Stimulated activated memory B cell treated with anti-CD40 and anti-IgM and Interleukin-4, amounts not matched to agents 10 μg/mL and 1 μg/mL and 100 μg/mL, for 72 hours (primary cell): ENCODE measurements at regions not wholly inside any gene's neighbourhood (a gene's known extent, or its start where the extent isn't known, plus 50 kb on each side); places are given as distances from the start of the nearest gene placed in this dataset.
"Not testable (repeated sequence)": the region's sequence is repeated elsewhere in the genome, so short reads cannot be mapped to it uniquely, and the experiment has no call there.

Experiments used
- ATAC-seq: fragments of 150-1000 bp; cut with Tn5 transposase; 2 replicates; pipeline ENCODE4 v1.10.0; 2021
- H3K27ac Mint-ChIP-seq: one replicate; pipeline ENCODE4 v1.8.0; 2022; ENCODE audit warnings: mild to moderate bottlenecking, mixed read lengths
- H3K27me3 Mint-ChIP-seq: one replicate; pipeline ENCODE4 v1.8.0; 2022; ENCODE audit warnings: mixed read lengths
- H3K36me3 Mint-ChIP-seq: one replicate; pipeline ENCODE4 v1.8.0; 2022; ENCODE audit warnings: mixed read lengths
- H3K4me1 Mint-ChIP-seq: one replicate; pipeline ENCODE4 v1.8.0; 2022; ENCODE audit warnings: mixed read lengths
- H3K4me3 Mint-ChIP-seq: one replicate; pipeline ENCODE4 v1.8.0; 2022; ENCODE audit warnings: mild to moderate bottlenecking, moderate library complexity, mixed read lengths
- H3K9me3 Mint-ChIP-seq: one replicate; pipeline ENCODE4 v1.8.0; 2022; ENCODE audit warnings: mixed read lengths

GRCh38 chr2:87453965-87454364 is 293.9 kb upstream of the PLGLB2 start:
- not testable (repeated sequence) for ATAC-seq, H3K4me1 Mint-ChIP-seq, H3K27ac Mint-ChIP-seq, H3K27me3 Mint-ChIP-seq, H3K9me3 Mint-ChIP-seq, H3K4me3 Mint-ChIP-seq, H3K36me3 Mint-ChIP-seq

DNA sequence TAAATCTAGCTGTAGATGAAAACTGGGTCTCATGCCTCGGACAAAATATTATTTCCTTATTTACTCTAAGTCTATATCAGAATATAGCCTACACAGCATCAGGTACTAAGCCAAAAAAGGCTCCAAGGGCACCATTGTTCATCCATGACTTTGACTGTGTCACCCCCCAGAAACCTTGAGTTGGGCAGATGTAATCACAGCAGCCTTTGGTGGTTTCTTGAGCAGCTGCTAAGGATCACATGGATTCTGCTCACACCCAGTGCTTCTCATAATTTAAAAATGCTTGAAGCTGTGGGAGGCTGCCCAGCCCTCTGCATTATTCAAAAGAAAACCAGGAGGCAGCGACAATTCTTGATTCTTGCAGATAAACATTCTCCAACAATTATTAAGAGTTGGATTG is 293.5 kb upstream of the PLGLB2 start:
- not testable (repeated sequence) for H3K4me1 Mint-ChIP-seq, H3K36me3 Mint-ChIP-seq, H3K27ac Mint-ChIP-seq, H3K27me3 Mint-ChIP-seq, H3K4me3 Mint-ChIP-seq, ATAC-seq, H3K9me3 Mint-ChIP-seq

DNA sequence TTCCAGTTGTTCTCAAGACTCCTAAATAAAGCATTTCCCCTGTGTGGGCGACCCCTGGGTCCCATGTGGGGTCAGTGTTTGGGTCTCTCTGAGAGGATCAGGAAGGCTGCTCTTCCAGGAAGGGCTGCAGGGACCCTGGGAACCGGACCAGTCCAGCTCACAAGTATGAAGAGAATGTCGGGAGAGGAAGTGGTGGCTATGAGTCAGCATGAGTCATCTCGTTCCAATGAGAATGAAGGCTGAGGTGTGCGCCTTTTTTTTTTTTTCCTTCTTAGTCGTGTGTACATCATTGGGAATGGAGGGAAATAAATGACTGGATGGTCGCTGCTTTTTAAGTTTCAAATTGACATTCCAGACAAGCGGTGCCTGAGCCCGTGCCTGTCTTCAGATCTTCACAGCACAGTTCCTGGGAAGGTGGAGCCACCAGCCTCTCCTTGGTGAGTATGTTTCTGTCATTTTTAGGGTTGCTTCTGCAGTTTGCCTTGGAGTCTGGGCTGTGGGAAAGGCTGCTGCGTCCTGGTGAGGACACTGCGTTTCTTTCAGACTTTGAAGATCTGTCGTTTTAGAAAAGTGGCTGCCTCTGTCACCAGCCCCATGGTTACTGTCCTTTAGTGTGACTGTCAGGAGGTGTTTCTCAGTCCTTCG is 292.6 kb upstream of the PLGLB2 start:
- not testable (repeated sequence) for H3K27me3 Mint-ChIP-seq, H3K36me3 Mint-ChIP-seq, H3K27ac Mint-ChIP-seq, H3K4me1 Mint-ChIP-seq, H3K9me3 Mint-ChIP-seq
- peak; percentile 57 for ATAC-seq
- H3K4me3 Mint-ChIP-seq = peak overlapping the region; percentile 60

- not testable (repeated sequence) for H3K4me1 Mint-ChIP-seq, H3K27me3 Mint-ChIP-seq, H3K4me3 Mint-ChIP-seq, H3K9me3 Mint-ChIP-seq, H3K36me3 Mint-ChIP-seq
- H3K27ac Mint-ChIP-seq = peak overlapping the region; percentile 72
- peak; percentile 65 for ATAC-seq
These were observed 292.0 kb upstream of the PLGLB2 start for GRCh38 chr2:87455854-87456249.

GRCh38 chr2:87456477-87457128 is 291.3 kb upstream of the PLGLB2 start:
- not testable (repeated sequence) for H3K36me3 Mint-ChIP-seq, H3K9me3 Mint-ChIP-seq, H3K27me3 Mint-ChIP-seq, H3K4me1 Mint-ChIP-seq
- ATAC-seq = peak; percentile 76
- Mint-ChIP-seq H3K27ac (peak overlapping the region; percentile 72), H3K4me3 (peak overlapping the region; percentile 67)

DNA sequence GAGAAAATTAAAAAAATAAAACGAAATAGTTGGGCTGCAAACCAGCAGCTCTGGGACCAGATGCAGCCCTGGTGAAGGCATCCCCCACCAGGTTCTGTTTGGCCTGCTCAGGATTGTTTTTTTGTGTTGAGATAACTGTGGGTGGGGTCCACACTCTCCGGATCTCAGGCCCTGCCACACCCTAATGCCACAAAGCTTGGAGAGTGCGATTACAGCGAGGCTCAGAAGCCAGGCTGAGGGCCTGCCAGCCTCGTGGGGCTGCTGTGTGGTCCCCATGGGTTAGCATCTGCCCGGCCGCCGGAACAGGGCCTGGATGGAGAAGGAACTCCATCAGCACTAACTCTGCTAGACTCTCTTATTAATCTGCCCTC is 290.8 kb upstream of the PLGLB2 start:
- not testable (repeated sequence) for H3K27ac Mint-ChIP-seq, H3K27me3 Mint-ChIP-seq
- ATAC-seq = peak; percentile 39

DNA sequence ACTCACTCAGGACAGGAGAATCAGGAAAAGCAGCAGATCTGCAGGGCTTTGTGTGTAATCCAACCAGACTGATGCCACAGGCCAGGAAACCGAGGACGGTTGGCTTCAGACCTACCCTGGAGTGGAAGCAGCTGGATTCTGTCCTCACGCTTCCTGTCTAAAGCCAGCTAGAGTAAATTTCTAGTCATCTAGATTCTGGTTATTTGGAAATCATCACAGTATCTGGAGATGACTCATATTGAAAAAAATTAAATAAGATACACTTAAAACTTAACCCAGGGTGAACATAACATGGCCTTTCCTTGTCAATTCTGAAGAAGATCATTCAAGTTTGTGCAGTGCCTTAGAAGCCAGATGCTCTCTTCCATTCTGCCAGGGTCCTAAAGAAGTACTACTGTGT is 288.9 kb upstream of the PLGLB2 start:
- not testable (repeated sequence) for H3K9me3 Mint-ChIP-seq, H3K27me3 Mint-ChIP-seq, H3K36me3 Mint-ChIP-seq, H3K4me1 Mint-ChIP-seq
- H3K4me3 Mint-ChIP-seq = peak overlapping the region; percentile 44
- H3K27ac Mint-ChIP-seq = peak overlapping the region; percentile 46
- ATAC-seq = peak; percentile 44

More for the DNA sequence above, 290.8 kb upstream of the PLGLB2 start:
- H3K36me3 Mint-ChIP-seq, H3K4me1 Mint-ChIP-seq, H3K4me3 Mint-ChIP-seq, H3K9me3 Mint-ChIP-seq: not testable (repeated sequence)

- not testable (repeated sequence) for H3K36me3 Mint-ChIP-seq, H3K4me3 Mint-ChIP-seq, H3K27ac Mint-ChIP-seq, H3K9me3 Mint-ChIP-seq, H3K4me1 Mint-ChIP-seq, ATAC-seq, H3K27me3 Mint-ChIP-seq
These were observed 287.8 kb upstream of the PLGLB2 start for GRCh38 chr2:87460104-87460503.

DNA sequence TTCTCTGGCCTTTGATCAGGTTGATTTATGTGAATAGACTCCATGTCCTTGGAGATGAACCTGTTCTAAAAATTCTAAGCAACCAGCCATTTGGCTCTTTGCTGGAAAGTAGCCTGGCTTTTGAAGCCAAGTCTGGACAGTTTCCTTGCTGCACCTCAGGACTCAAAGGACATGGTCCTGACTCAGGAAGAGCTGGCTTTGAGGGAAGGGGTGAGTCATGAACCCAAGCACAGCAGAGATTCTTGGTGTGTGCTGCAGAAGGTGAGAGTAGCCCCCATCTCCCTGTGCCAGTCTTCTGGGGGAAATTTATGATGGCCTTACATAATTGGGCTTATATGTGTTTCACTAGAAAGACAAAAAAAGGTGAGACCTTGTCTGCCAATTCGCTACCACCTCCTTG is 287.2 kb upstream of the PLGLB2 start:
- not testable (repeated sequence) for H3K9me3 Mint-ChIP-seq

DNA sequence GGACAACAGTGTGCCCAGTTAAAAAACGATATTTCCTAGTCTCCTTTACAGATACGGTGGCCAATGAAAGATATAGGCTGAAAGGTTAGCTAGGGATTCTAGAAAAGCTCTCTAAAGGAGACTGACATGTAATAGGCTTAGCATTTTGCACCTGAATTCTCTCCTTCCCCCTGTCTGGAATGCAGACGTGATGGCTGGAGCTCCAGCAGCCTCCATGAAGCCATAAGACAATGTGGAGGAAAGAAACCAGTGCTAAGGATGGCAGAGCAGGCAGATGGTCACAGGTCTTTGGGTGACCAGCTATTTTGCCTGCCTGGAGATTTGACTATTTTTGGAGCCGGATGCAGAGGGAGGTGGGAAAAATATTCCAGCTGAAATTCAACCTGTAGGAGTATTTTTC is 286.2 kb upstream of the PLGLB2 start:
- H3K4me1 Mint-ChIP-seq, H3K9me3 Mint-ChIP-seq, H3K36me3 Mint-ChIP-seq, H3K27me3 Mint-ChIP-seq, ATAC-seq, H3K27ac Mint-ChIP-seq, H3K4me3 Mint-ChIP-seq: not testable (repeated sequence)

More for the DNA sequence above, 287.2 kb upstream of the PLGLB2 start:
- H3K36me3 Mint-ChIP-seq, ATAC-seq, H3K4me3 Mint-ChIP-seq, H3K4me1 Mint-ChIP-seq, H3K27ac Mint-ChIP-seq, H3K27me3 Mint-ChIP-seq: not testable (repeated sequence)

- Mint-ChIP-seq H3K4me1 (peaks cover 22% of the 10 kb centered on the region), H3K27ac (peak overlapping the region; percentile 70)
- not testable (repeated sequence) for H3K27me3 Mint-ChIP-seq, H3K4me3 Mint-ChIP-seq, ATAC-seq, H3K36me3 Mint-ChIP-seq, H3K9me3 Mint-ChIP-seq
These were observed 283.7 kb upstream of the PLGLB2 start for GRCh38 chr2:87464219-87464618.

- not testable (repeated sequence) for H3K27me3 Mint-ChIP-seq, H3K4me3 Mint-ChIP-seq, H3K36me3 Mint-ChIP-seq, H3K9me3 Mint-ChIP-seq, ATAC-seq
- peak overlapping the region; percentile 46 for H3K27ac Mint-ChIP-seq
- H3K4me1 Mint-ChIP-seq = peaks cover 27% of the 10 kb centered on the region
These were observed 282.2 kb upstream of the PLGLB2 start for GRCh38 chr2:87465730-87466129.

- H3K27me3 Mint-ChIP-seq, H3K36me3 Mint-ChIP-seq, H3K4me3 Mint-ChIP-seq, H3K9me3 Mint-ChIP-seq: not testable (repeated sequence)
- Mint-ChIP-seq H3K27ac (peak overlapping the region; percentile 40), H3K4me1 (peaks cover 34% of the 10 kb centered on the region)
- peak; percentile 76 for ATAC-seq
These were observed 281.2 kb upstream of the PLGLB2 start for GRCh38 chr2:87466591-87467120.

DNA sequence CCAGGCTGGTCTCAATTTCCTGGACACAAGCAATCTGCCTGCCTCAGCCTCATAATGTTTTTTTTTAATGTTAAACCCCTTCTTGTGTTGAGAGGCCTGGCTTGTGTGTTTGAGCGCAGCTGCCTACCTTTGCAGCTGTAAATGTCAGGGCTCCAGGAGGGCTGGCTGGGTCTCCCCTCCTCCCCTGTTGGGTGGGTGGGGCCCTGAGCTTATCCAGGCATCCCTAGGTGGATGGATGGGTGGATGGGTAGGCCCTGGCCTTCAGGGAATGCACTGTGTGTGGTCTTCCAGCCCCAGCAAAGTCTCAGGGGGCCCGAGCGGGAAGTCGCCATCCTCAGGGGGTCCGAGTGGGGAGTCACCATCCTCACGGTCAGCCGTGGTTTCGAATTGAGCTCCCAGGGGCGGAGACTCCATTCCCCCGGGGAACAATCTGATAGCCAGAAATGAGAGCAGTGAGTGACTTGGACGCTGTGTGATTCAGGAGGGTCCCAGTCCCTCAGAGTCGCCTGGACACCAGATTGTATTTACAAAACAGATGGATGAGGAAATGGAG is 279.4 kb upstream of the PLGLB2 start:
- ATAC-seq = peak; percentile 2
- Mint-ChIP-seq H3K4me3 (peak overlapping the region; percentile 54), H3K27ac (peak overlapping the region; percentile 99), H3K4me1 (peaks cover 34% of the 10 kb centered on the region)
- H3K9me3 Mint-ChIP-seq, H3K36me3 Mint-ChIP-seq, H3K27me3 Mint-ChIP-seq: not testable (repeated sequence)

DNA sequence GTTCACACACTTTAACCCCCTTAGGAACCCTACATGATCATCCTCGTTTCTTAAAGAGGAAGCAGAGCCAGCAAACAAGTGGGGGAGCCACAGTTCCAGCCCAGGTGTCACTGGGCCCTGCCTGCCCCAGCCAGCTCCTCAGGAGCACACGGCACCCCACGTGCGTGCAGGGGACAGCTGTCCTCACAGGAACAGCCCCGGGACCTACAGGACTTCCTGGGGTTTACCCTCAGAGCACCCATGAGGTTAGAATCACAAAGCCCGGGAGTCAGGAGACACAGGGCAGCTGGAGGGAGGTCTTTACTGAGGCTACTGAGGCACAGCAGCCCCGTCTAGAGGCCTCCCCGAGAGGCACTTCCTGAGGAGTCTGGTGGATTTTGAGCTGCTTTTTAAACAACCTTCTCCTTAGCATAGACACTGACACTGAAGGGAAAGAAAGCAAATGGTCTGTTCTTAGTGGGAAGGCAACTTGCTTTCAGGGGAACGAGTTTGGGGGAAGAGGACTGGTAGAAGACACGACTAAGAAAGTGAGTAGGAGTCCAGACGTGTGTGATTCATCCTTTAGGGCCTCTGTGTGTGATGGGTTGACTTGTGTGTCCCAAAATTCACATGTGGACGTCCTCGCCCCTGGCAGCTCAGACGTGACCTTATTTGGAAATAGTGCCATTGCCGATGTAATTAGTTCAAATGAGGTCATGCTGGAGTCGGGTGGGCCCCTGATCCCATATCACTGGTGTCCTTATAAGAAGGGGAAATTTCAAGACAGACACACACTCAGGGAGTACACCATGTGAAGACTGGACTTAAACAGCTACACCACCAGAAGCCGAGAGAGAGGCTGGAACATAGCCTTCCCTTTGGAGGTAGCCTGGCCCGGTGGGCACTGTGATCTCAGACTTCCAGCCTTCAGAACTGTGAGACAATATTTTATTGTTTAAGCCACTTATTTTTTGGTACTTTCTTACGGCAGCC is 278.4 kb upstream of the PLGLB2 start:
- Mint-ChIP-seq H3K4me1 (peaks cover 34% of the 10 kb centered on the region), H3K4me3 (peak overlapping the region; percentile 89), H3K27ac (peak overlapping the region; percentile 99)
- not testable (repeated sequence) for H3K36me3 Mint-ChIP-seq, H3K9me3 Mint-ChIP-seq, H3K27me3 Mint-ChIP-seq
- ATAC-seq = peak; percentile 74
